OCI-LY1 (cell line): ENCODE measurements at regions not wholly inside any gene's neighbourhood (a gene's known extent, or its start where the extent isn't known, plus 50 kb on each side); places are given as distances from the start of the nearest gene placed in this dataset.

Source experiments
- CTCF ChIP-seq: fragments of 200-600 bp; sonication (generic), shearing (Covaris generic); IDR thresholded peaks from 2 replicates; pipeline ENCODE4 v1.5.1; 2017; ENCODE audit warnings: mild to moderate bottlenecking, antibody characterized with exemption, low read length, moderate library complexity, mixed read lengths
- EZH2 ChIP-seq: fragments of 200-600 bp; sonication (generic), shearing (Covaris generic); IDR thresholded peaks from 2 replicates; pipeline ENCODE4 v1.8.0; 2017; ENCODE audit warnings: borderline replicate concordance, mixed run types, mild to moderate bottlenecking, antibody characterized with exemption, low read length, moderate library complexity, mixed read lengths

GRCh38 chr16:65415460-65415859 lies 293.6 kb upstream of the CDH11 start:
- TF ChIP-seq CTCF (no peak), EZH2 (no peak)
